ENCODE measurements at regions not wholly inside any gene's neighbourhood (a gene's known extent, or its start where the extent isn't known, plus 50 kb on each side); places are given as distances from the start of the nearest gene placed in this dataset.

DNA sequence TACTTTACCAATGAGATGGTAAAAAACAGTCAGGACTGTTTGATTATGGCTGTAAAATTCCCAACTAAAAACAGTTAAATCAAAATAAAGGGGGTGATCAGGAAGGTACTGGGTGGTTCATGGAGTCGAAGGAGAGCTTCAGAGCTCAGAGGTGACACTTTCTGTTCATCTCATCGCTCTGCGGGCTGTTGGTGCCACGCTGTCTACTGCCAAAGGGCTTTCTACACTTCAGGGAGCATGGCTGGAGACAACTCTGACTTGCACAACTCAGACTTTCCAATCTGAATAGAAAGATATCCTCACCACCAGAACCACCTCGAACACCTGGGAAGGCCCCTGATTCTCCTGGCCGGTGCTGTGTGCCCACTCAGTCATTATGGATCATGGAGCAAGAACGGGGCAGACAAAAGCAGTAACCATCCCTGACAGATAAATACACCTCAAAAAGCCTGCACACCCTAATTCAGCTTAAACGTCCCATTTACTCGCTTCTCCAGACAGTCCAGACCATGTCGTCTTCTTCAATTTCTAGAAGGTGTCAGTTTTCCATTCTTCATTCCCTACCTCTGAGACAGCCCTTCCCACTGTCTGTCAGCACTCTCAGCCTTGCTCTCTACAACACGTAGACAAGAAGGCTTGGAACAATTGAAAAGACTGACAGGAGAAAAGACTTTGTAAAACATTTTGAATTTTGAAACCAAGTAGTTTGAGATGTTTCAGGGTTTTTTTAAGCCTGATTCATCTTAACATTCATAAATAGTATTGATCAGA lies 348.7 kb upstream of the NFE2L3 start:
- TF ChIP-seq TAF1 (IDR thresholded peaks at IDR 0.05; ENCODE audit: borderline replicate concordance, low read depth, low read length) (no peak), POLR2A (IDR thresholded peaks at IDR 0.05; ENCODE audit: low read depth, low read length) (no peak)
